Left ventricle myocardium inferior (tissue), 1 donor: ENCODE measurements at regions not wholly inside any gene's neighbourhood (a gene's known extent, or its start where the extent isn't known, plus 50 kb on each side); places are given as distances from the start of the nearest gene placed in this dataset.

ENCODE experiments used
- DNase-seq: peaks from one replicate; pipeline ENCODE4 v3.0.0-alpha.2; 2020
- H3K27ac ChIP-seq: fragments of 200-600 bp; replicated peaks from 2 replicates; pipeline ENCODE4 v1.8.0; 2021
- H3K27me3 ChIP-seq: fragments of 200-600 bp; 2 replicates; pipeline ENCODE4 v1.8.0; 2021; ENCODE audit warnings: low read depth
- H3K36me3 ChIP-seq: fragments of 200-600 bp; 2 replicates; pipeline ENCODE4 v1.8.0; 2021
- H3K4me1 ChIP-seq: fragments of 200-600 bp; 2 replicates; pipeline ENCODE4 v1.8.0; 2021
- H3K4me3 ChIP-seq: fragments of 200-600 bp; 2 replicates; pipeline ENCODE4 v1.8.0; 2021; ENCODE audit warnings: mild to moderate bottlenecking, moderate library complexity
- H3K9me3 ChIP-seq: fragments of 200-600 bp; replicated peaks from 2 replicates; pipeline ENCODE4 v1.8.0; 2021
- intact Hi-C: fragments of 100-400 bp; cut with micrococcal nuclease; formaldehyde crosslinking; loops from one replicate; pipeline ENCODE4 v1.11.0; 2022
- TF ChIP-seq, protein P1 (sequence below): fragments of 200-600 bp; IDR thresholded peaks from 2 replicates; pipeline ENCODE4 v1.8.0; 2021; ENCODE audit warnings: antibody characterized with exemption, mild to moderate bottlenecking, borderline replicate concordance
- donor health status: DM: no; HTN: yes; CAD: no; lungs with severe emphysema.

DNA sequence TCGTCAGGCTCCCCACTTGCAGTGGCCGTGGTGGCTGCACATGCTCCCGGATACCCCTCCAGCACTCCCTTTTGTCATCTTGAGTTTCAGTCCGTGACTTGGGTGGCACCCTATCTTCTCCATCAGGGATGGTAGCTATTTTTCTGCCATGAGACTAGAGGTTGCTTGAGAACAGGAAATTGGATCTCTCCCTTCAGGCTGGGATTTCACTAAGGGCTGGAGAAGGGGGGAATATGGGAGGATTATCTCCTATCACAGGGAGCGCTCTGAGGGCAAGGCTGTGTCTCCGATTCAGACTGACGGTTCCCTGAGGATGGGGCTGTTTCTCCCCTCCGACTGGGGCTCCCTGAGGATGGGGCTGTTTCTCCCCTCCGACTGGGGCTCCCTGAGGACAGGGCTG, 123.1 kb downstream of the MRPL14 start:
- Histone ChIP-seq H3K4me3 (no peak overlapping the region), H3K9me3 (no peaks in the 10 kb centered on the region), H3K36me3 (no peaks in the 10 kb centered on the region), H3K27ac (peak overlapping the region; percentile 92), H3K27me3 (peaks cover 59% of the 10 kb centered on the region), H3K4me1 (peaks cover 51% of the 10 kb centered on the region)
- intact Hi-C loops = no loop called here
- no peak for DNase-seq
- TF ChIP-seq, protein P1, sequence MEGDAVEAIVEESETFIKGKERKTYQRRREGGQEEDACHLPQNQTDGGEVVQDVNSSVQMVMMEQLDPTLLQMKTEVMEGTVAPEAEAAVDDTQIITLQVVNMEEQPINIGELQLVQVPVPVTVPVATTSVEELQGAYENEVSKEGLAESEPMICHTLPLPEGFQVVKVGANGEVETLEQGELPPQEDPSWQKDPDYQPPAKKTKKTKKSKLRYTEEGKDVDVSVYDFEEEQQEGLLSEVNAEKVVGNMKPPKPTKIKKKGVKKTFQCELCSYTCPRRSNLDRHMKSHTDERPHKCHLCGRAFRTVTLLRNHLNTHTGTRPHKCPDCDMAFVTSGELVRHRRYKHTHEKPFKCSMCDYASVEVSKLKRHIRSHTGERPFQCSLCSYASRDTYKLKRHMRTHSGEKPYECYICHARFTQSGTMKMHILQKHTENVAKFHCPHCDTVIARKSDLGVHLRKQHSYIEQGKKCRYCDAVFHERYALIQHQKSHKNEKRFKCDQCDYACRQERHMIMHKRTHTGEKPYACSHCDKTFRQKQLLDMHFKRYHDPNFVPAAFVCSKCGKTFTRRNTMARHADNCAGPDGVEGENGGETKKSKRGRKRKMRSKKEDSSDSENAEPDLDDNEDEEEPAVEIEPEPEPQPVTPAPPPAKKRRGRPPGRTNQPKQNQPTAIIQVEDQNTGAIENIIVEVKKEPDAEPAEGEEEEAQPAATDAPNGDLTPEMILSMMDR = no peak

DNA sequence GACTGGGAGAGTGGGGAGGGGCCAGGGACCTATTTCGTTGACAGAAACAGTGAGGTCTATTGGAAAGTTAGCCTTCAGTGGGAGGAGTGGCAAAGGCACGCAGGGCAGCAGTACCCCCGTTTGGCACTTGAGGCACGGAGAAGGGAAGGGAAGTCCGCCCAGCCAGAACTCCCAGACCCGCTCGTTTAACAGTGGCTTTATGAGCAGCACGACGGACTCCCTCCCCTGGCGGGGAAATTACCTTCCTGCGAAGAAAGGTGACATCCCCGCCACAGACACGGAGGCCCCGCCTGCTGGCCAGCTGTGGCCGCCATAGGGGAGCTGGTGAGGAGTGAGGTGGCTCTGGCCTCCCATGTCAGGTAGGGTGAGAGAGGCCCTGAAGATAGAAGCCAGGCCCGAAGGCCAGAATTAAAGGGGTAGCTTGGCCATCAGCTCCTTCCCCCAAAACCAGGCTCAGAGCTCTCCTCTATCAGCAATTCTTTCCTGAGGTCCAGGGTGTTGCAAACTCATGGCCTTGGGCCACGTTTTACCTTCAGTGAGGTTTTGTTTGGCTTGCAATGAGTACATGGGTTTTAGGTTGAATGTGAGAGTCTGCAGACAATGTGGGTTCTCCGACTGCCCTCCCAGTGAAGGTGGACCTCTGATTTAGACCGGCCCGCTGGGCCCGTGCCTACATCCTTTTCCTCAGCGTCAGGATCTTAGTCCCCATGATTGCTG, 123.7 kb downstream of the MRPL14 start:
- Histone ChIP-seq H3K4me1 (peaks cover 51% of the 10 kb centered on the region), H3K27me3 (peaks cover 59% of the 10 kb centered on the region), H3K36me3 (no peaks in the 10 kb centered on the region), H3K4me3 (peak overlapping the region; percentile 57), H3K9me3 (no peaks in the 10 kb centered on the region), H3K27ac (peak overlapping the region; percentile 92)
- TF ChIP-seq, protein P1 = no peak
- intact Hi-C loops = no loop called here
- no peak for DNase-seq

DNA sequence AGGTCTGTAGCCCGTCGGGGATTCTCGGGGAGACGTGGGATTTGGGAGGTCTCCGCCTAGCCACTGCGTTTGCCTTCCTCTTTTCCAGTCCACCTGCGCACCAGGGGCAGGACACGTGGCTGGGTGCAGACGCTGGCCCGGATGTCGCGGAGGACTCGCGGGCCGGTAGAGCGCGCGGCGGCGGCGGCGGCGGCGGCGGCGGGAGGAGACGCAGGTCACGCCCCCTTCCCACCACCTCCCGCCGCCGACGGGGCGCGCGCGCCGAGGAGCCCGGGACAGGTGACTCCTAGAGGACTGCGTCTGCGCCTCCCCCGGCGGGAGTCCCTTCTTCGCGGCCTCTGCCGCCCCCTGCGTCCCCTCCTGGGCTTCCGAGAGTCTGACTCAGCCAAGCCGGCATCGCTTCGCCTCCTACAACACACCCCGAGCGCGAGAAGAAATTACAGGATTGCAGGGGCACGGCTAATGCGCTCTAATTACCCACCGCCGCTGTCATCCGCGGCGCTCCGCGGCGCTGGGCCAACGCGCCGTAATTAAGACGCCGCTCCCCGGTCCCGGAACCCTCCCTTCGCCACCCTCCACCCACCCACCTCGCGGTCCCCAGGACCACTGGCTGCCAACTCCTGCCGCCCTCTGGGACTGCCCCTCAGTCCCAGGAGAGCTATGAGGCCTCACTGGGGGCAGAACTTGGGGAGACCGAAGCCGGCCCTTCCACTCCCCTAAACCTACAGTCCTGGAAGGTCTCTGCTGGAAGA, 124.5 kb downstream of the MRPL14 start:
- Histone ChIP-seq H3K36me3 (no peaks in the 10 kb centered on the region), H3K27me3 (peaks cover 58% of the 10 kb centered on the region), H3K9me3 (no peaks in the 10 kb centered on the region), H3K27ac (peak overlapping the region; percentile 92), H3K4me1 (peaks cover 51% of the 10 kb centered on the region), H3K4me3 (peak overlapping the region; percentile 57)
- intact Hi-C loops = no loop called here
- TF ChIP-seq, protein P1 = no peak
- DNase-seq = peak; percentile 45

DNA sequence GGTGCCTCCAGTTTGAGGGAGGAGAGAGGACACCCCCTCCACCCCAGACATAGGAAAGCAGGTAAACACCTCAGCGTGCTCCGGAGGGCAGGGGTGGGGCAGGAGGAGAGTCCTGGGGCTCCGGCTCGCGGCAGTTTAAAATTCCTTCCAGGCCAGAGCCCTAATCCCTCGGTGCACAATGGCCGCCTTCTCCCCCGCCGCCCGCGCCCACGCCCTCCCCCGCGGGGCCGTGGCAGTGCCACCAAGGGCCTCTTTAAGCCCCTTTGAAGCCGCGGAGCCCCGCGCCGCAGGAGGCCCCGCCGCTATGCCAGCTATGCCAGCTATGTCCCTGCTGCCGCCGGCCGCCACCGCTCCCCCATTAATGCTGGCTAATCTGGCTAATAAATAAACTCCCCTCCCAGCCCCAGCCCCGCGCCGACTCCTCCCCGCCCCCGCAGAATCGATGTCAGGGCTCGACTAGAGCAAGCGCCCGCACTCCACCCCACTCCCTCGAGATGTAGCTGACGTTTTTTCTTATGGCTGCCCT, 125.1 kb downstream of the MRPL14 start:
- Histone ChIP-seq H3K36me3 (no peaks in the 10 kb centered on the region), H3K9me3 (no peaks in the 10 kb centered on the region), H3K4me1 (peaks cover 51% of the 10 kb centered on the region), H3K4me3 (peak overlapping the region; percentile 57), H3K27ac (peak overlapping the region; percentile 92), H3K27me3 (peaks cover 56% of the 10 kb centered on the region)
- TF ChIP-seq, protein P1 = no peak
- no peak for DNase-seq
- intact Hi-C loops = no loop called here

DNA sequence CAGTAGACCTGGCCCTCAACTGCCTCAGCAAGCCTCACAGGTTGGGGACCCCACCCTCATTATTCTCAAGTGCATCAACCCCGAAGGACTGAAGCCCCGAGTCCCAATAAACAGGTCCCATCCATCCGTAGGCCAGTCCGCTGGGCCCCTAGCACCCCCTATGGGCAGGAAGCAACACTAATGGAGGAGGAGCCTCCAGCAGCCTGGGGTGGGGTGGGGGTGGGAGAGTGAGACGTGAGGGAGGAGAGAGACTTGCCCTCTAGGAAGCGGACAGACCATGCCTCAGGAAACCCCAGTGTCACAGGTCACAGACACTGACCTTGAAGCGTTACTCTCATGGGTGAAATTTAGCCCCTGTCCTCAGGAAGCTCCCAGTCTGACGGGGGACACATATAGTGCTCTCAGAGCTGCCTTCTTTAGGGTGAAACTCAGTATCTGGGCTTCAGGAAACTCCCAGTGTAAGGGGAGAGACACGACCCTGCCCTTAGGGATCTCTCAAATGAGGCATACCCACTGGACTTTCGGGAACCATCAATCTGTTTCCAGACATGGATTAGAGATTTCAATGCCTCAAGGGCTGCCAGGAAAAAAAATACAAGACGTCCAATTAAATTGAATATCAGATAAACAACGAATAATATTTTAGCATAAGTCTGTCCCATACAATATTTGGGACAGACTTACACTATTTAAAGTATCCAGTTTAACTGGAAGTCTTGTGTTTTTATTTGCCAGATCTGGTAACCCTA, 125.8 kb downstream of the MRPL14 start:
- intact Hi-C loops = no loop called here
- Histone ChIP-seq H3K27ac (peak overlapping the region; percentile 92), H3K4me3 (peak overlapping the region; percentile 57)

More for the DNA sequence above, 125.8 kb downstream of the MRPL14 start:
- H3K4me1 ChIP-seq = peaks cover 47% of the 10 kb centered on the region
- no peaks in the 10 kb centered on the region for H3K36me3 ChIP-seq
- TF ChIP-seq, protein P1 = peak; percentile 30
- no peak for DNase-seq
- H3K9me3 ChIP-seq = no peaks in the 10 kb centered on the region
- H3K27me3 ChIP-seq = peaks cover 56% of the 10 kb centered on the region
